Gastrocnemius medialis (tissue), 4 donors: ENCODE measurements at regions not wholly inside any gene's neighbourhood (a gene's known extent, or its start where the extent isn't known, plus 50 kb on each side); places are given as distances from the start of the nearest gene placed in this dataset.

Source experiments
- ATAC-seq, 2 donors: fragments of 150-250 bp; one replicate each; pipeline ENCODE4 v1.9.1; 2016
- DNase-seq, 2 donors: peaks; one replicate each; pipeline ENCODE4 v3.0.0-alpha.2; 2019
- H3K27ac ChIP-seq, 4 donors: fragments of 200-600 bp; sonication (generic); 1 replicate in 1 of 4; 2 replicates in 3 of 4; pipeline ENCODE4 v1.5.1; 2016 to 2018; ENCODE audit warnings: mild to moderate bottlenecking in 2 of 4, moderate library complexity in 1 of 4
- H3K27me3 ChIP-seq, 3 donors: fragments of 200-600 bp; sonication (generic) in 2 of 3; 1 replicate in 1 of 3; 2 replicates in 2 of 3; pipeline versions ENCODE4 v1.5.1 to v1.6.0; 2016 to 2019; ENCODE audit warnings: mild to moderate bottlenecking in 1 of 3, moderate library complexity in 1 of 3
- H3K36me3 ChIP-seq, 2 donors: fragments of 200-600 bp; sonication (generic) in 1 of 2; one replicate each; pipeline ENCODE4 v1.5.1; 2017 to 2018
- H3K4me1 ChIP-seq, 2 donors: fragments of 200-600 bp; sonication (generic) in 1 of 2; one replicate each; pipeline ENCODE4 v1.5.1; 2016 to 2017; ENCODE audit warnings: mild to moderate bottlenecking in 2 of 2
- H3K4me3 ChIP-seq, 4 donors: fragments of 200-600 bp; sonication (generic) in 3 of 4; 1 replicate in 1 of 4; 2 replicates in 3 of 4; pipeline ENCODE4 v1.5.1; 2016 to 2019; ENCODE audit warnings: mild to moderate bottlenecking in 2 of 4
- H3K9me3 ChIP-seq, 3 donors: fragments of 200-600 bp; sonication (generic) in 2 of 3; 1 replicate in 1 of 3; 2 replicates in 2 of 3; pipeline ENCODE4 v1.5.1; 2016 to 2019
- POLR2A ChIP-seq, 2 donors: fragments of 450-650 bp; IDR thresholded peaks; one replicate each; pipeline ENCODE4 v1.6.1; 2017; ENCODE audit warnings: antibody characterized with exemption in 2 of 2, mild to moderate bottlenecking in 2 of 2, moderate library complexity in 2 of 2
- in situ Hi-C, 4 donors: fragments of 200-750 bp; cut with MboI; loops; one replicate each; pipeline versions ENCODE4 v1.15.0 to v1.8.0; 2017; ENCODE audit warnings: low sequenced_read_pairs in 4 of 4
- intact Hi-C: fragments of 100-400 bp; cut with DNase I; formaldehyde crosslinking; loops from one replicate; pipeline ENCODE4 v1.15.1; 2023; ENCODE audit warnings: low total_unique reads
- TF ChIP-seq, protein P1 (sequence below), 5 experiments: fragments of 450-650 bp in 3 of 5; fragments of 200-600 bp in 2 of 5; sonication (generic) in 2 of 5; IDR thresholded peaks in 4 of 5; conservative IDR thresholded peaks in 1 of 5; 1 replicate in 4 of 5; 2 replicates in 1 of 5; pipeline ENCODE4 v1.5.1; 2016 to 2019; ENCODE audit warnings: antibody characterized with exemption in 5 of 5, mild to moderate bottlenecking in 3 of 5, moderate library complexity in 3 of 5

DNA sequence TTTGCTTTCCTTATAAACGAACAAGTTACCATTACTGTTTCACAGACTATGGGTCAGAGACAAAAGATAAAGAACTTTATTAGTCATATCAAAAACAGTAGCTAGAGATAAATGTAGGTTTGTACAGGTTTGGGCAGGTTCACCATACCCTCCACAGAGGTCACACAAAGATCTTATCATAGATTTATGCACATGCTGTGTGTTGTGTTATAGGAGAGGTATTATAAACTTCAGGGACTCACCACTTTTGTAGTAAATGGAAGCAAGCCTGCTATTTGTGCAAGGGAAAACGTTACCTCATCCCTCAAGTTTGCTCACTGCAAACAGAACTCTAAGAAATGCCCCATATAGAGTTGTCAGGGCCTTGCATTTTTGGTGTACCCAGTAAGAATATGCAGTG is 584.5 kb upstream of the LRRTM1 start:
- H3K27ac ChIP-seq = no peak overlapping the region
- intact Hi-C loops = no loop called here
- in situ Hi-C loops = no loop called here
- H3K4me3 ChIP-seq = no peak overlapping the region
- DNase-seq (no peak), ATAC-seq (no peak)
- no peaks in the 10 kb centered on the region for H3K9me3 ChIP-seq
- TF ChIP-seq, protein P1, sequence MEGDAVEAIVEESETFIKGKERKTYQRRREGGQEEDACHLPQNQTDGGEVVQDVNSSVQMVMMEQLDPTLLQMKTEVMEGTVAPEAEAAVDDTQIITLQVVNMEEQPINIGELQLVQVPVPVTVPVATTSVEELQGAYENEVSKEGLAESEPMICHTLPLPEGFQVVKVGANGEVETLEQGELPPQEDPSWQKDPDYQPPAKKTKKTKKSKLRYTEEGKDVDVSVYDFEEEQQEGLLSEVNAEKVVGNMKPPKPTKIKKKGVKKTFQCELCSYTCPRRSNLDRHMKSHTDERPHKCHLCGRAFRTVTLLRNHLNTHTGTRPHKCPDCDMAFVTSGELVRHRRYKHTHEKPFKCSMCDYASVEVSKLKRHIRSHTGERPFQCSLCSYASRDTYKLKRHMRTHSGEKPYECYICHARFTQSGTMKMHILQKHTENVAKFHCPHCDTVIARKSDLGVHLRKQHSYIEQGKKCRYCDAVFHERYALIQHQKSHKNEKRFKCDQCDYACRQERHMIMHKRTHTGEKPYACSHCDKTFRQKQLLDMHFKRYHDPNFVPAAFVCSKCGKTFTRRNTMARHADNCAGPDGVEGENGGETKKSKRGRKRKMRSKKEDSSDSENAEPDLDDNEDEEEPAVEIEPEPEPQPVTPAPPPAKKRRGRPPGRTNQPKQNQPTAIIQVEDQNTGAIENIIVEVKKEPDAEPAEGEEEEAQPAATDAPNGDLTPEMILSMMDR (IDR thresholded peaks at IDR 0.05 in 4 of 5, conservative IDR thresholded peaks at IDR 0.05 in 1 of 5) = no peak
- TF ChIP-seq POLR2A (IDR thresholded peaks at IDR 0.05) = no peak
- no peaks in the 10 kb centered on the region for H3K36me3 ChIP-seq
- H3K27me3 ChIP-seq = no peaks in the 10 kb centered on the region
- no peaks in the 10 kb centered on the region for H3K4me1 ChIP-seq

DNA sequence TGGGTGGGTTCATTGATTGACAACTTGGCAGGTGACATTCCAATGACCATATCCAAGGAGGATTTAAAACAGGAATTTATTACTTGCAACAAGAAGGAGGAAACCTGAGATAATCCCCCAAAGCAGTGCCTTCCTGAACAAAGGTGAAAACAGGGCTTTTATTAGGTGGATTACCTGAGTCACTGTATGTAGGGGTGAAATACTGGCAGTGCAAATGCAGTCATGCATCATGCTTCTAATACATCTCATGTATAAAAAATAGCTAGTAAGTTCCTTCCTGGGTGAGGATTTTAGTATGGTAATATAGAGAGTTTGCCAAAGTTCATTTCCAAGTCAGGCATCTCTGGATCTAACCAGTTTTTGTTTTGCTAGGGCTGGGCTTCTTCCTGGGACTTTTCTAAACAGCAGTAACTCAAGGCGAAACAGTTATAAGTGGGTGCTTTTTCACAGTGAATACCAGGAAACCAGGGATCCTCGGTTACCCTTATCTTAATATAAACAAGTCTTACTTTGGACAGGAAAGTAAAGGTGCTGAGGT is 583.4 kb upstream of the LRRTM1 start:
- Histone ChIP-seq H3K9me3 (no peaks in the 10 kb centered on the region), H3K4me1 (no peaks in the 10 kb centered on the region), H3K4me3 (no peak overlapping the region), H3K27me3 (no peaks in the 10 kb centered on the region), H3K27ac (no peak overlapping the region), H3K36me3 (no peaks in the 10 kb centered on the region)
- ATAC-seq = no peak
- in situ Hi-C loops (no loop called here), intact Hi-C loops (no loop called here)
- TF ChIP-seq POLR2A (IDR thresholded peaks at IDR 0.05) = no peak
- TF ChIP-seq, protein P1 (IDR thresholded peaks at IDR 0.05 in 4 of 5, conservative IDR thresholded peaks at IDR 0.05 in 1 of 5) = no peak
- no peak for DNase-seq

DNA sequence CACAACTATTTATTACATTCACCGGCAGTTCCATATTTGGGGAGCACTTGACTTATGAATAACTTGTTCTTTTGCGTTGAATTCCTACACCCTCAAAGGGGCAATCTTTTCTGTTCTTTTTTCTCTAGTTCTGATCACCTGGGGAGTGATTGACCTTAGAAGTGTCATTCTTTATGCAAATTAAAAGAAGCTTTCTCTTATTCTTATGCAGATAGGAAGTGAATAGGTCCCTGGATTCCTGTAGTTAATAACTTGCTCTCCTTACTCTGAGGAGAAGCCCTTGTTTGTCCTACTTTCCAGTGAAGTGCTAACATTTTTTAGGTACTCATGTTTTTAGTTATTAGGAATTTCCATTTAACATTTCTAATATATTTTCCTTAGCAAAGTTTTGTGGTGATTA is 569.8 kb upstream of the LRRTM1 start:
- TF ChIP-seq POLR2A (IDR thresholded peaks at IDR 0.05) = no peak
- TF ChIP-seq, protein P1 (IDR thresholded peaks at IDR 0.05 in 4 of 5, conservative IDR thresholded peaks at IDR 0.05 in 1 of 5) = no peak
- Histone ChIP-seq H3K27me3 (no peaks in the 10 kb centered on the region), H3K4me3 (no peak overlapping the region), H3K9me3 (no peaks in the 10 kb centered on the region), H3K4me1 (no peaks in the 10 kb centered on the region), H3K27ac (no peak overlapping the region), H3K36me3 (no peaks in the 10 kb centered on the region)
- intact Hi-C loops (no loop called here), in situ Hi-C loops (no loop called here)
- DNase-seq (no peak), ATAC-seq (no peak)

DNA sequence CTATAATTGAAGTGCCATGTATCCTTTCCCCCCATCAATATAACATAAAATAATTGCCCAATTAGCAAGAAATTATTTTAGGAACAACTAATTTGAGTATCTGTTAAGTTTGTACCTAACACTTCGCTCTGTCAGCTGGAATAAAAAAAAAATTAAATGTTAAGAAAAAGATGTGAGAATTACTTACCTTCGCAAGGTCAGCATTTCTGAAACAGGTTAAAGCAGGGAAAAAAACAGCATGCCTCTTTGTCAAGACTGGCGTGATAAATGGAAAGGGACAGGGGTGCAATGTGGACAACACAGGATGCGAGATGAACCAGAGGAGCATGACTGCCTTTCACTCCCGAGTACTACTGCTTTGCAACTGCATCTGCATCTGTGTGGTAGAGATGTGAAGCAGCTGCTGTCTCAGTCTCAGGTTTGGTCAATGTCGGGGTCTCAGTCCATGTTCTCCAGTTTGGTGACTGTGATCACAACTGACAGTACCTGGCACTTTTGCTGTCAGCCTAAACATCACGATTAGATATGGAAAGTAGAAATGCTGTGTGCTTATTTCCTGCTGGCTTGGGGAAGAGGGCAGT is 565.4 kb upstream of the LRRTM1 start:
- intact Hi-C loops = no loop called here
- Histone ChIP-seq H3K4me1 (no peaks in the 10 kb centered on the region), H3K27ac (no peak overlapping the region), H3K9me3 (no peaks in the 10 kb centered on the region), H3K27me3 (no peaks in the 10 kb centered on the region), H3K4me3 (no peak overlapping the region), H3K36me3 (no peaks in the 10 kb centered on the region)
- ATAC-seq (no peak), DNase-seq (no peak)
- in situ Hi-C loops = no loop called here
- TF ChIP-seq, protein P1 (IDR thresholded peaks at IDR 0.05 in 4 of 5, conservative IDR thresholded peaks at IDR 0.05 in 1 of 5) = no peak
- TF ChIP-seq POLR2A (IDR thresholded peaks at IDR 0.05) = no peak
